ENCODE measurements at regions not wholly inside any gene's neighbourhood (a gene's known extent, or its start where the extent isn't known, plus 50 kb on each side); places are given as distances from the start of the nearest gene placed in this dataset.

- no peak for TF ChIP-seq SFPQ (IDR thresholded peaks at IDR 0.05; ENCODE audit: low read depth, low read length)
- TF ChIP-seq ZNF12 (CRISPR knock-in tag; IDR thresholded peaks at IDR 0.05), result no peak
- TF ChIP-seq ZBTB5 (IDR thresholded peaks at IDR 0.05), result peak; percentile 67; the same call in 1 of the 2 replicates
- peak; percentile 6; the same call in 1 of the 2 replicates for TF ChIP-seq RAD51 (IDR thresholded peaks at IDR 0.05; ENCODE audit: borderline replicate concordance, low read depth)
- no peak; the same call in none of the 2 replicates for TF ChIP-seq L3MBTL2 (IDR thresholded peaks at IDR 0.05)
- TF ChIP-seq ZNF518B (CRISPR knock-in tag; IDR thresholded peaks at IDR 0.05), result 0 out of 2 replicates have a peak, but pooled peaks have one; percentile 39
- TF ChIP-seq GMEB1 (CRISPR knock-in tag; IDR thresholded peaks at IDR 0.05), result no peak
- TF ChIP-seq PML (IDR thresholded peaks at IDR 0.05; ENCODE audit: low read length), result peak; percentile 78; the same call in 1 of the 2 replicates
- TF ChIP-seq ZNF644 (tag; IDR thresholded peaks at IDR 0.05; ENCODE audit: low read depth), result no peak; the same call in 1 of the 2 replicates
- TF ChIP-seq ARNT (IDR thresholded peaks at IDR 0.05), result peak; percentile 73 to 95
- TF ChIP-seq THAP7 (CRISPR knock-in tag; IDR thresholded peaks at IDR 0.05), result no peak
- no peak for TF ChIP-seq ZBTB8A (IDR thresholded peaks at IDR 0.05; ENCODE audit: partially characterized antibody)
- peak; percentile 20 to 64; a peak in 2 of 4 replicates for TF ChIP-seq MNT (conservative IDR thresholded peaks at IDR 0.05)
- peak; percentile 81; the same call in 1 of the 2 replicates for TF ChIP-seq RNF2 (IDR thresholded peaks at IDR 0.05)
Measured at GRCh38 chr3:170778240-170779217, 91.5 kb downstream of the RPL22L1 start (continued).

All from K562 (cell line).